ENCODE measurements at regions not wholly inside any gene's neighbourhood (a gene's known extent, or its start where the extent isn't known, plus 50 kb on each side); places are given as distances from the start of the nearest gene placed in this dataset.

- peak; percentile 44 to 47 for TF ChIP-seq CTCF (IDR thresholded peaks at IDR 0.05; ENCODE audit: extremely low read depth in 1 of 2, insufficient read depth in 1 of 2, low read depth in 1 of 2, low read length in 2 of 2)
- no peak for TF ChIP-seq POLR2A (IDR thresholded peaks at IDR 0.05; ENCODE audit: low read depth, low read length)
- Histone ChIP-seq H3K27ac (ENCODE audit: insufficient read depth, low read depth, low read length) (no peak overlapping the region), H2AFZ (ENCODE audit: low read depth, low read length) (no peak overlapping the region), H3K27me3 (ENCODE audit: control insufficient read depth in 2 of 2, insufficient read depth in 2 of 2, low read length in 2 of 2) (no peaks in the 10 kb centered on the region), H3K4me2 (ENCODE audit: insufficient read depth, low read length) (no peak overlapping the region), H3K9ac (replicated peaks; ENCODE audit: extremely low read depth, insufficient read depth, low read length) (no peak overlapping the region), H3K36me3 (ENCODE audit: control insufficient read depth in 2 of 2, extremely low read depth in 1 of 2, insufficient read depth in 2 of 2, low read length in 2 of 2) (no peaks in the 10 kb centered on the region), H3K4me3 (replicated peaks in 1 of 3; ENCODE audit: insufficient read depth in 1 of 3, low read depth in 1 of 3, low read length in 3 of 3) (no peak overlapping the region), H3K9me3 (replicated peaks; ENCODE audit: control insufficient read depth, insufficient read depth, low read length) (no peaks in the 10 kb centered on the region), H3K9me1 (replicated peaks; ENCODE audit: control insufficient read depth, extremely low read depth, insufficient read depth, low read length) (no peaks in the 10 kb centered on the region), H3K4me1 (ENCODE audit: control insufficient read depth, extremely low read depth, insufficient read depth, low read length) (peaks cover 14% of the 10 kb centered on the region), H4K20me1 (replicated peaks; ENCODE audit: control insufficient read depth, extremely low read depth, insufficient read depth, low read length) (no peaks in the 10 kb centered on the region), H3K79me2 (ENCODE audit: control insufficient read depth, insufficient read depth, low read length) (no peaks in the 10 kb centered on the region)
- dilution Hi-C loops (cut with MboI; ENCODE audit: extremely low pct_ligation_motif_present, low sequenced_read_pairs) (no loop called here), intact Hi-C loops (cut with micrococcal nuclease) (loop anchor here (1.0 to 10.0 kb wide), 3 partner anchors 161 to 625 kb away; partner anchors contain the start of genes FGD6 and VEZT)
- BruUV-seq (replicated peaks) = no TSS peak
- DNase-seq (ENCODE audit: low read depth, low spot score) (peak; percentile 29), FAIRE-seq (no peak)
- POLR2A ChIA-PET = no interaction called here
- CTCF ChIA-PET = interaction anchor here (0.7 to 2.9 kb wide), 12 partner anchors 9 to 823 kb away, joined by 3 to 20 read pairs (median 4); partner anchors contain the start of gene TMCC3
These were observed 60.6 kb upstream of the TMCC3 start for GRCh38 chr12:94710933-94711332.

- H3K4me2 ChIP-seq (ENCODE audit: insufficient read depth, low read length) = no peak overlapping the region
- no TSS peak for BruUV-seq (replicated peaks)
- peaks cover 15% of the 10 kb centered on the region for H3K4me1 ChIP-seq (ENCODE audit: control insufficient read depth, extremely low read depth, insufficient read depth, low read length)
- intact Hi-C loops (cut with micrococcal nuclease) = no loop called here
- peak; percentile 12 for DNase-seq (ENCODE audit: low read depth, low spot score)
- H3K4me3 ChIP-seq (replicated peaks in 1 of 3; ENCODE audit: insufficient read depth in 1 of 3, low read depth in 1 of 3, low read length in 3 of 3) = no peak overlapping the region
- H3K9me3 ChIP-seq (replicated peaks; ENCODE audit: control insufficient read depth, insufficient read depth, low read length) = no peaks in the 10 kb centered on the region
- no peaks in the 10 kb centered on the region for H3K9me1 ChIP-seq (replicated peaks; ENCODE audit: control insufficient read depth, extremely low read depth, insufficient read depth, low read length)
- POLR2A ChIA-PET = no interaction called here
- TF ChIP-seq EZH2 (IDR thresholded peaks at IDR 0.05; ENCODE audit: borderline replicate concordance, low read depth, low read length, severe bottlenecking) (no peak), MYC (IDR thresholded peaks at IDR 0.05; ENCODE audit: low read depth, low read length) (no peak), JUN (IDR thresholded peaks at IDR 0.05; ENCODE audit: borderline replicate concordance, insufficient read depth, insufficient read length, low read depth) (no peak), MAX (IDR thresholded peaks at IDR 0.05; ENCODE audit: insufficient read depth, insufficient read length) (no peak), POLR2A (IDR thresholded peaks at IDR 0.05; ENCODE audit: low read depth, low read length) (no peak), FOS (IDR thresholded peaks at IDR 0.05; ENCODE audit: borderline replicate concordance, insufficient read depth, low read length) (no peak), CTCF (IDR thresholded peaks at IDR 0.05; ENCODE audit: extremely low read depth in 1 of 2, insufficient read depth in 1 of 2, low read depth in 1 of 2, low read length in 2 of 2) (no peak), POLR2AphosphoS5 (IDR thresholded peaks at IDR 0.05; ENCODE audit: insufficient read depth, low read depth, low read length) (no peak)
- CTCF ChIA-PET = no interaction called here
- no peak for FAIRE-seq
- dilution Hi-C loops (cut with MboI; ENCODE audit: extremely low pct_ligation_motif_present, low sequenced_read_pairs) = no loop called here
- H3K36me3 ChIP-seq (ENCODE audit: control insufficient read depth in 2 of 2, extremely low read depth in 1 of 2, insufficient read depth in 2 of 2, low read length in 2 of 2) = no peaks in the 10 kb centered on the region
- no peaks in the 10 kb centered on the region for H3K27me3 ChIP-seq (ENCODE audit: control insufficient read depth in 2 of 2, insufficient read depth in 2 of 2, low read length in 2 of 2)
- no peak overlapping the region for H3K9ac ChIP-seq (replicated peaks; ENCODE audit: extremely low read depth, insufficient read depth, low read length)
- H3K27ac ChIP-seq (ENCODE audit: insufficient read depth, low read depth, low read length) = no peak overlapping the region
- H2AFZ ChIP-seq (ENCODE audit: low read depth, low read length) = no peak overlapping the region
- no peaks in the 10 kb centered on the region for H4K20me1 ChIP-seq (replicated peaks; ENCODE audit: control insufficient read depth, extremely low read depth, insufficient read depth, low read length)
- H3K79me2 ChIP-seq (ENCODE audit: control insufficient read depth, insufficient read depth, low read length) = no peaks in the 10 kb centered on the region
These were observed 57.5 kb upstream of the TMCC3 start for GRCh38 chr12:94707892-94708291.
